Skeletal muscle satellite cell (primary cell): ENCODE measurements at regions not wholly inside any gene's neighbourhood (a gene's known extent, or its start where the extent isn't known, plus 50 kb on each side); places are given as distances from the start of the nearest gene placed in this dataset.

ENCODE experiments used
- H3K27me3 ChIP-seq: 2 replicates; pipeline ENCODE4 v1.7.0; 2013; ENCODE audit warnings: low read length; ENCODE audit not compliant: control insufficient read depth, insufficient read depth
- H3K36me3 ChIP-seq: 2 replicates; pipeline ENCODE4 v1.7.0; 2013; ENCODE audit warnings: mild to moderate bottlenecking, control low read depth, low read length; ENCODE audit not compliant: insufficient read depth
- H3K4me1 ChIP-seq: 2 replicates; pipeline ENCODE4 v1.7.0; 2013; ENCODE audit warnings: low read length; ENCODE audit not compliant: control insufficient read depth, insufficient read depth
- H3K4me2 ChIP-seq: 2 replicates; pipeline ENCODE4 v1.7.0; 2013; ENCODE audit warnings: mild to moderate bottlenecking, low read length
- H3K4me3 ChIP-seq: 2 replicates; pipeline ENCODE4 v1.7.0; 2013; ENCODE audit warnings: low read length
- H3K9ac ChIP-seq: 2 replicates; pipeline ENCODE4 v1.7.0; 2013; ENCODE audit warnings: mild to moderate bottlenecking, low read depth, low read length, moderate library complexity
- H3K9me3 ChIP-seq: replicated peaks from 2 replicates; pipeline ENCODE4 v1.7.0; 2013; ENCODE audit warnings: mild to moderate bottlenecking, control low read depth, low read length

GRCh38 chr1:163406772-163407171 lies 85.0 kb downstream of the NUF2 start:
- Histone ChIP-seq H3K27me3 (peaks cover 23% of the 10 kb centered on the region), H3K4me3 (no peak overlapping the region), H3K9me3 (no peaks in the 10 kb centered on the region), H3K4me2 (no peak overlapping the region), H3K9ac (no peak overlapping the region), H3K36me3 (no peaks in the 10 kb centered on the region), H3K4me1 (no peaks in the 10 kb centered on the region)

DNA sequence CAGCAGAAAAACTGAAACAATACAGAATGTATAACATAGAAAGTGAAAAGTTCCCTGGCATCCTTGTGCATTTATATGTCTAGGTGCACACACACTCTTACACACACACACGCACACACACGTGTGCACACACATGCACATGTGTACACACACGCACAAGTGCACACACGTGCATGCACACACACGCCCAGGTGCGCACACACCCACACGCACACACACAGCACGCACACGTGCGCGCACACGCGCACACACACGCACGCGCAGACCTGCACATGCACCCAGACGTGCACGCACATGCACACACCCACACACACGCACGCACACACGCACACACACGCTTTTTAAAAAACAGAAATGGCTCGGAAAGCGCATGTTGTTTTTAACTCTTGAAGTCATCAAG lies 86.5 kb downstream of the NUF2 start:
- Histone ChIP-seq H3K36me3 (no peaks in the 10 kb centered on the region), H3K4me2 (no peak overlapping the region), H3K4me1 (no peaks in the 10 kb centered on the region), H3K9me3 (no peaks in the 10 kb centered on the region), H3K9ac (no peak overlapping the region), H3K4me3 (no peak overlapping the region), H3K27me3 (peaks cover 20% of the 10 kb centered on the region)

GRCh38 chr1:163410073-163410999 lies 88.6 kb downstream of the NUF2 start:
- Histone ChIP-seq H3K4me1 (no peaks in the 10 kb centered on the region), H3K4me3 (no peak overlapping the region), H3K9ac (no peak overlapping the region), H3K27me3 (peaks cover 23% of the 10 kb centered on the region), H3K9me3 (no peaks in the 10 kb centered on the region), H3K36me3 (no peaks in the 10 kb centered on the region), H3K4me2 (no peak overlapping the region)

DNA sequence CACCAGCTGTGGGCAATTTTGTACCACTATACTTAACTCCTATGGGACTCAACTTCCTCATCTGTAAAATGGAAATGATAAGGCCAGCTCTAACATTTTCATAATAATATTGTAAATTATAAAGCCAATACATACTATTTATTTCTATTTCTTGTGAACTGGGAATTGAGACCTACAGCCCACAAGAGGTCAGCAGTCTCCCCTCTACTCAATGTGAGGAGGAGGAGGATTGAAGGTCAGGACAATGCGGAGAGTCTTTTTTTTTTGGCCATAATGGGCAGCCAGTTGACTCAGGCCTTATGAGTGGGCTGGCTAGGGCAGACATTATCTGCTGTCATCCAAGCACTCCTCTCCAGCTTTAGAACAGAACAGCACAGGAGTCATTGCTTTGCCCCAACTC lies 90.5 kb downstream of the NUF2 start:
- Histone ChIP-seq H3K4me2 (no peak overlapping the region), H3K9ac (no peak overlapping the region), H3K27me3 (peaks cover 27% of the 10 kb centered on the region), H3K9me3 (no peaks in the 10 kb centered on the region), H3K4me3 (no peak overlapping the region), H3K4me1 (no peaks in the 10 kb centered on the region), H3K36me3 (no peaks in the 10 kb centered on the region)

DNA sequence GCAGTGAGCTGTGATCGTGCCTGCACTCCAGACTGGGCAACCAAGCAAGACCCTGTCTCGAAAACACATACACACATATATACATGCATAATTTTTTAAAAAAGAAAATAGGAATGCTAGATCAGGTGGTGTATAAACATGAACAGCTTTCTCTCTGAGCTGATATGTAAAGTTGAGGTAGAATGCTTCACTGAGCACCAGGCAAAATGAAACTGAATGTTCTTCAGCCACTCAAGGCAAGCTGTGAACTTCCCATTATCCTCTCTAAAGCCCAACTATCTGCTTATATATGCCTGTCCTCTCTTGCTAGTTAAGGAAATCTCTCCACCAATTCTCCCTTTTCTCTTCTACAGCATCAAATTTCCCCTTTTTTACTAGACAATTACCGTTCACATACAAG lies 93.0 kb downstream of the NUF2 start:
- Histone ChIP-seq H3K36me3 (no peaks in the 10 kb centered on the region), H3K9ac (no peak overlapping the region), H3K4me1 (no peaks in the 10 kb centered on the region), H3K4me2 (no peak overlapping the region), H3K4me3 (no peak overlapping the region), H3K27me3 (peaks cover 25% of the 10 kb centered on the region), H3K9me3 (no peaks in the 10 kb centered on the region)

GRCh38 chr1:163421701-163422100 lies 99.9 kb downstream of the NUF2 start:
- Histone ChIP-seq H3K27me3 (peaks cover 22% of the 10 kb centered on the region), H3K4me3 (no peak overlapping the region), H3K9me3 (no peaks in the 10 kb centered on the region), H3K36me3 (no peaks in the 10 kb centered on the region), H3K4me2 (no peak overlapping the region), H3K4me1 (no peaks in the 10 kb centered on the region), H3K9ac (no peak overlapping the region)

GRCh38 chr1:163422738-163423404 lies 101.1 kb downstream of the NUF2 start:
- no peak overlapping the region for H3K4me3 ChIP-seq
- H3K36me3 ChIP-seq = no peaks in the 10 kb centered on the region
- no peak overlapping the region for H3K4me2 ChIP-seq
- H3K9me3 ChIP-seq = no peaks in the 10 kb centered on the region
- no peak overlapping the region for H3K9ac ChIP-seq
- H3K27me3 ChIP-seq = peaks cover 22% of the 10 kb centered on the region
- H3K4me1 ChIP-seq = no peaks in the 10 kb centered on the region

- Histone ChIP-seq H3K4me2 (no peak overlapping the region), H3K4me1 (no peaks in the 10 kb centered on the region), H3K9ac (no peak overlapping the region), H3K27me3 (peaks cover 14% of the 10 kb centered on the region), H3K9me3 (no peaks in the 10 kb centered on the region), H3K36me3 (no peaks in the 10 kb centered on the region), H3K4me3 (no peak overlapping the region)
Measured at GRCh38 chr1:163426505-163427251, 104.9 kb downstream of the NUF2 start.

- H3K9ac ChIP-seq = no peak overlapping the region
Measured at GRCh38 chr1:163427279-163427678, 105.5 kb downstream of the NUF2 start.

GRCh38 chr1:163436140-163436812 lies 114.5 kb downstream of the NUF2 start:
- no peaks in the 10 kb centered on the region for H3K4me1 ChIP-seq
- no peak overlapping the region for H3K4me2 ChIP-seq
- no peak overlapping the region for H3K9ac ChIP-seq
- no peaks in the 10 kb centered on the region for H3K36me3 ChIP-seq
- H3K27me3 ChIP-seq = peaks cover 7% of the 10 kb centered on the region
- H3K9me3 ChIP-seq = no peaks in the 10 kb centered on the region
- H3K4me3 ChIP-seq = no peak overlapping the region

More at GRCh38 chr1:163427279-163427678, 105.5 kb downstream of the NUF2 start:
- Histone ChIP-seq H3K4me1 (no peaks in the 10 kb centered on the region), H3K4me2 (no peak overlapping the region), H3K27me3 (peaks cover 14% of the 10 kb centered on the region), H3K9me3 (no peaks in the 10 kb centered on the region), H3K4me3 (no peak overlapping the region), H3K36me3 (no peaks in the 10 kb centered on the region)

GRCh38 chr1:163439471-163439870 lies 117.7 kb downstream of the NUF2 start:
- H3K4me1 ChIP-seq = no peaks in the 10 kb centered on the region
- H3K9me3 ChIP-seq = no peaks in the 10 kb centered on the region
- no peak overlapping the region for H3K4me3 ChIP-seq
- no peaks in the 10 kb centered on the region for H3K36me3 ChIP-seq
- no peak overlapping the region for H3K9ac ChIP-seq
- H3K27me3 ChIP-seq = peaks cover 9% of the 10 kb centered on the region
- no peak overlapping the region for H3K4me2 ChIP-seq
